Vagina (tissue), 2 donors: ENCODE measurements at regions not wholly inside any gene's neighbourhood (a gene's known extent, or its start where the extent isn't known, plus 50 kb on each side); places are given as distances from the start of the nearest gene placed in this dataset.
A peak's percentile ranks its signal among the peaks of the same experiment; 100 is the strongest.

ENCODE experiments used
- DNase-seq, 2 donors: peaks; one replicate each; pipeline ENCODE4 v3.0.0-alpha.2; 2017; ENCODE audit errors: extremely low spot score in 2 of 2
- H3K27ac ChIP-seq: fragments of 200-600 bp; sonication (generic); one replicate; pipeline ENCODE4 v1.5.1; 2019
- H3K27me3 ChIP-seq: fragments of 200-600 bp; sonication (generic); one replicate; pipeline ENCODE4 v1.5.1; 2019
- H3K36me3 ChIP-seq, 2 donors: fragments of 200-600 bp; sonication (generic); one replicate each; pipeline ENCODE4 v1.5.1; 2017 to 2019
- H3K4me1 ChIP-seq: fragments of 200-600 bp; sonication (generic); one replicate; pipeline ENCODE4 v1.5.1; 2019
- H3K4me3 ChIP-seq, 2 donors: fragments of 200-600 bp; sonication (generic); 1 replicate in 1 of 2; 2 replicates in 1 of 2; pipeline ENCODE4 v1.5.1; 2016 to 2019
- H3K9me3 ChIP-seq: fragments of 200-600 bp; sonication (generic); one replicate; pipeline ENCODE4 v1.5.1; 2019
- CTCF ChIP-seq, 3 experiments: fragments of 450-650 bp in 2 of 3; fragments of 200-600 bp in 1 of 3; sonication (generic) in 1 of 3; IDR thresholded peaks; one replicate each; pipeline ENCODE4 v1.5.1; 2017 to 2019; ENCODE audit warnings: antibody characterized with exemption in 3 of 3, mild to moderate bottlenecking in 2 of 3, moderate library complexity in 2 of 3
- POLR2A ChIP-seq, 2 donors: fragments of 450-650 bp; IDR thresholded peaks; one replicate each; pipeline ENCODE4 v1.6.1; 2017; ENCODE audit warnings: antibody characterized with exemption in 2 of 2, mild to moderate bottlenecking in 2 of 2, moderate library complexity in 2 of 2
- POLR2AphosphoS5 ChIP-seq, 2 donors: sonication (generic); formaldehyde crosslinking; IDR thresholded peaks; one replicate each; pipeline ENCODE4 v1.9.0; 2017; ENCODE audit warnings: antibody characterized with exemption in 2 of 2, mild to moderate bottlenecking in 2 of 2, low read depth in 1 of 2; ENCODE audit not compliant: insufficient read depth in 1 of 2
- intact Hi-C: fragments of 100-400 bp; cut with DNase I; formaldehyde crosslinking; loops from one replicate; pipeline ENCODE4 v1.15.1; 2023

- TF ChIP-seq POLR2AphosphoS5 (IDR thresholded peaks at IDR 0.05; ENCODE audit: insufficient read depth in 1 of 2, low read depth in 1 of 2) (no peak), POLR2A (IDR thresholded peaks at IDR 0.05) (no peak), CTCF (IDR thresholded peaks at IDR 0.05) (no peak)
- no peak overlapping the region for H3K4me3 ChIP-seq
- no peaks in the 10 kb centered on the region for H3K36me3 ChIP-seq
- no peak for DNase-seq
- H3K27me3 ChIP-seq: no peaks in the 10 kb centered on the region
- intact Hi-C loops: no loop called here
- H3K27ac ChIP-seq: no peak overlapping the region
- H3K9me3 ChIP-seq: no peaks in the 10 kb centered on the region
- H3K4me1 ChIP-seq: peaks cover 21% of the 10 kb centered on the region
These were observed 171.1 kb upstream of the RBMS1 start for GRCh38 chr2:160664603-160665140.

- H3K9me3 ChIP-seq: no peaks in the 10 kb centered on the region
- no peak for DNase-seq
- H3K27me3 ChIP-seq: no peaks in the 10 kb centered on the region
- TF ChIP-seq POLR2AphosphoS5 (IDR thresholded peaks at IDR 0.05; ENCODE audit: insufficient read depth in 1 of 2, low read depth in 1 of 2) (peak; percentile 59 to 96), CTCF (IDR thresholded peaks at IDR 0.05) (no peak), POLR2A (IDR thresholded peaks at IDR 0.05) (no peak)
- no peaks in the 10 kb centered on the region for H3K36me3 ChIP-seq
- peaks cover 21% of the 10 kb centered on the region for H3K4me1 ChIP-seq
- H3K27ac ChIP-seq: peak overlapping the region; percentile 82
- no peak overlapping the region for H3K4me3 ChIP-seq
- intact Hi-C loops: no loop called here
These were observed 172.8 kb upstream of the RBMS1 start for GRCh38 chr2:160666154-160667060.

GRCh38 chr2:160667811-160668210 lies 174.2 kb upstream of the RBMS1 start:
- no peaks in the 10 kb centered on the region for H3K27me3 ChIP-seq
- no peak overlapping the region for H3K4me3 ChIP-seq
- no peaks in the 10 kb centered on the region for H3K36me3 ChIP-seq
- no peak for DNase-seq
- TF ChIP-seq POLR2A (IDR thresholded peaks at IDR 0.05) (no peak), CTCF (IDR thresholded peaks at IDR 0.05) (no peak), POLR2AphosphoS5 (IDR thresholded peaks at IDR 0.05; ENCODE audit: insufficient read depth in 1 of 2, low read depth in 1 of 2) (no peak)
- H3K4me1 ChIP-seq: peaks cover 25% of the 10 kb centered on the region
- no peaks in the 10 kb centered on the region for H3K9me3 ChIP-seq
- intact Hi-C loops: no loop called here
- peak overlapping the region; percentile 82 for H3K27ac ChIP-seq

GRCh38 chr2:160670618-160671017 lies 177.0 kb upstream of the RBMS1 start:
- no peak overlapping the region for H3K27ac ChIP-seq

GRCh38 chr2:160672211-160672610 lies 178.6 kb upstream of the RBMS1 start:
- no peaks in the 10 kb centered on the region for H3K9me3 ChIP-seq
- H3K27me3 ChIP-seq: no peaks in the 10 kb centered on the region
- intact Hi-C loops: no loop called here
- H3K36me3 ChIP-seq: no peaks in the 10 kb centered on the region
- H3K4me1 ChIP-seq: peaks cover 6% of the 10 kb centered on the region
- DNase-seq: no peak
- TF ChIP-seq POLR2A (IDR thresholded peaks at IDR 0.05): no peak
- TF ChIP-seq CTCF (IDR thresholded peaks at IDR 0.05): no peak
- TF ChIP-seq POLR2AphosphoS5 (IDR thresholded peaks at IDR 0.05; ENCODE audit: insufficient read depth in 1 of 2, low read depth in 1 of 2): no peak
- no peak overlapping the region for H3K4me3 ChIP-seq
- H3K27ac ChIP-seq: no peak overlapping the region

More at GRCh38 chr2:160670618-160671017, 177.0 kb upstream of the RBMS1 start:
- Histone ChIP-seq H3K27me3 (no peaks in the 10 kb centered on the region), H3K9me3 (no peaks in the 10 kb centered on the region), H3K4me3 (no peak overlapping the region), H3K4me1 (peaks cover 22% of the 10 kb centered on the region), H3K36me3 (no peaks in the 10 kb centered on the region)
- TF ChIP-seq POLR2A (IDR thresholded peaks at IDR 0.05) (no peak), POLR2AphosphoS5 (IDR thresholded peaks at IDR 0.05; ENCODE audit: insufficient read depth in 1 of 2, low read depth in 1 of 2) (no peak)
- intact Hi-C loops: no loop called here
- DNase-seq: no peak
